ENCODE measurements at regions not wholly inside any gene's neighbourhood (a gene's known extent, or its start where the extent isn't known, plus 50 kb on each side); places are given as distances from the start of the nearest gene placed in this dataset.

DNA sequence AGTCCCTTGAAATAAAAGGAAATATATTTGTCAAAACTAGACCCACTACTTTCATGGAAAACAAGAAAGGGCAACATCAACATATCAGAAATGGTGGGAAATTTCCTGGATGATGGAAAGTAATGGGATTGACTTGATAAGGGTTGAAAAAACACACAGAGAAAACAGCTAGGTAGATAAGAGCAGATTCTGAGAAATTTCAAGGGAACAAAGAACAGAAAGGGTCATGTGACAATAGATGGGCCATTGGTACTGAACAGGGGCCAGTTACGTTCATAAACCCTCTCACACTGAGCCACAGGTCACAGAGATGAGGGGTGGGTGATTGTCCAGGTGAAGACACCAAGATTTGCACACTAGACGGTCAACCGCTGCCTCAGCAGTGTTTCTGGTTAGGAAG, 98.7 kb downstream of the QPCT start:
- TF ChIP-seq ZNF384 (IDR thresholded peaks at IDR 0.05): no peak
- no peak for TF ChIP-seq TARDBP (IDR thresholded peaks at IDR 0.05)
- no peak for TF ChIP-seq SUZ12 (IDR thresholded peaks at IDR 0.05)
- TF ChIP-seq FOXM1 (IDR thresholded peaks at IDR 0.05; ENCODE audit: borderline replicate concordance): no peak
- no peak for TF ChIP-seq SP1 (IDR thresholded peaks at IDR 0.05)
- TF ChIP-seq HDGF (IDR thresholded peaks at IDR 0.05; ENCODE audit: borderline replicate concordance): no peak

Measured in HEK293T (cell line).